ENCODE measurements at regions not wholly inside any gene's neighbourhood (a gene's known extent, or its start where the extent isn't known, plus 50 kb on each side); places are given as distances from the start of the nearest gene placed in this dataset.
"Not testable (repeated sequence)": the region's sequence is repeated elsewhere in the genome, so short reads cannot be mapped to it uniquely, and the experiment has no call there.

DNA sequence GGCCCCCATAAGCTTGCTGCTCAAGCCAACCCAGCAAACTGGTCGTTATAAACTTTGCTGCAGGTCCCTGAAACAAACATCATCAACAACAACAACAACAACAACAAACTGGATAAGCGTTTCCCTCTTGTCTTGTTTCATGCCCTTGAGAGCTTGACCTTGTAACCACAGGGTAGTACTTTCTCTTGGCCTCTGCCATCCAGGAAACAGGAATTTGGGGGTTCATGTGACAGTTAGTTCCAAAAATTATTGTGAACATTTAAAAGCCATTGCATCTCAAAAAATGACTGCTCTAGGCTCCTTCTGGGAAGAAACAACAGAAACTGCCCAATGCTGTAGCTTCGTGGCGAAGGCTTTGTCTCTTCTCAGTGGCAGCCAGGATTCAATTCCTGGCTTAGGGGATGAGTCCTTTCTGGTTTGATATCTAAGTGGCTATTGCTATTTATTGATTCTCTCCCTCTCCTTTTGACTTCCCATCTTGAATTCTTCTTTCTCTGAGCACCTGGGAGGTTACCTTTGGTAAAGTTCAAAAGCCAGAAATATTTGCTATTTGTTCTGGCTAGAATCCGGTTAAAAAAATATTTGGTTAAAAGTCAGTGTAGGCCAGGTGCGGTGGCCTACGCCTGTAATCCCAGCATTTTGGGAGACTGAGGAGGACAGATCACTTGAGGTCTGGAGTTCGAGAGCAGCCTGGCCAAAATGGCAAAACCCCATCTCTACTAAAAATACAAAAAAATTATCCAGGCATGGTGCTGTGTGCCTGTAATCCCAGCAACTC, 52.0 kb upstream of the CPM start:
- H3K4me3 ChIP-seq (ENCODE audit: low read depth, low read length): no peak overlapping the region
- in situ Hi-C loops (cut with HindIII; ENCODE audit: low sequenced_read_pairs): no loop called here
- TF ChIP-seq, protein P1, sequence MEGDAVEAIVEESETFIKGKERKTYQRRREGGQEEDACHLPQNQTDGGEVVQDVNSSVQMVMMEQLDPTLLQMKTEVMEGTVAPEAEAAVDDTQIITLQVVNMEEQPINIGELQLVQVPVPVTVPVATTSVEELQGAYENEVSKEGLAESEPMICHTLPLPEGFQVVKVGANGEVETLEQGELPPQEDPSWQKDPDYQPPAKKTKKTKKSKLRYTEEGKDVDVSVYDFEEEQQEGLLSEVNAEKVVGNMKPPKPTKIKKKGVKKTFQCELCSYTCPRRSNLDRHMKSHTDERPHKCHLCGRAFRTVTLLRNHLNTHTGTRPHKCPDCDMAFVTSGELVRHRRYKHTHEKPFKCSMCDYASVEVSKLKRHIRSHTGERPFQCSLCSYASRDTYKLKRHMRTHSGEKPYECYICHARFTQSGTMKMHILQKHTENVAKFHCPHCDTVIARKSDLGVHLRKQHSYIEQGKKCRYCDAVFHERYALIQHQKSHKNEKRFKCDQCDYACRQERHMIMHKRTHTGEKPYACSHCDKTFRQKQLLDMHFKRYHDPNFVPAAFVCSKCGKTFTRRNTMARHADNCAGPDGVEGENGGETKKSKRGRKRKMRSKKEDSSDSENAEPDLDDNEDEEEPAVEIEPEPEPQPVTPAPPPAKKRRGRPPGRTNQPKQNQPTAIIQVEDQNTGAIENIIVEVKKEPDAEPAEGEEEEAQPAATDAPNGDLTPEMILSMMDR (IDR thresholded peaks at IDR 0.05; ENCODE audit: low read depth, low read length): no peak
- no peak for DNase-seq (ENCODE audit: low read depth, low spot score)

DNA sequence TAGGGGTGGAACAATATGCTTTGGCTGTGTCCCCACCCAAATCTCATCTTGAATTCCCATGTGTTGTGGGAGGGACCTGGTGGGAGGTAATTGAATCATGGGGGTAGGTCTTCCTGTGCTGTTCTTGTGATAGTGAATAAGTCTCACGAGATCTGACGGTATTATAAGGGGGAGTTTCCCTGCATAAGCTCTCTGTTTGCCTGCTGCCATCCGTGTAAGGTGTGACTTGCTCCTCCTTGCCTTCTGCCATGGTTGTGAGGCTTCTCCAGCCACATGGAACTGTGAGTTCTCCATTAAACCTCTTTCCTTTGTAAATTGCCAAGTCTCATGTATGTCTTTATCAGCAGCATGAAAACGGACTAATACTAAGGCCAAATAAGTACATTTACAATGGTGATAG, 64.6 kb upstream of the CPM start:
- H3K4me3 ChIP-seq (ENCODE audit: low read depth, low read length); DNase-seq (ENCODE audit: low read depth, low spot score); in situ Hi-C loops (cut with HindIII; ENCODE audit: low sequenced_read_pairs): not testable (repeated sequence)

DNA sequence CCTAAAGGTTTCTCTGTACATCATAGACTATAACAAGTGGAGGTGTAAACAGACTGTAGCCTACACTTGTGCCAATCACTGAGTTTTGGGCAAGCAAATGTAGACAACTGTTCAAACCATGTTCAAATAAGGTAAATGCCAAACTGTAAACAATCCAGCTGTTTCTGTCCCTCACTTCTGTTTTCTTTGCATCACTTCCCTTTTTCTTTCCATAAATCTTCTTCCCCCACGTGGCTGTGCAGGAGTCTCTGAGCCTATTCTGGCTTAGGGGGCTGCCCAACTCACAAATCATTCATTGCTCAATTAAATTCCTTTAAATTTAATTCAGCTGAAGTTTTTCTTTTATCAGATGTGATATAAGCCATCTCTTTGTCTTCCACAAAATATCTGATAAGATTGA, 65.1 kb upstream of the CPM start:
- TF ChIP-seq, protein P1 (IDR thresholded peaks at IDR 0.05; ENCODE audit: low read depth, low read length): no peak
- no peak overlapping the region for H3K4me3 ChIP-seq (ENCODE audit: low read depth, low read length)
- in situ Hi-C loops (cut with HindIII; ENCODE audit: low sequenced_read_pairs): no loop called here
- no peak for DNase-seq (ENCODE audit: low read depth, low spot score)

DNA sequence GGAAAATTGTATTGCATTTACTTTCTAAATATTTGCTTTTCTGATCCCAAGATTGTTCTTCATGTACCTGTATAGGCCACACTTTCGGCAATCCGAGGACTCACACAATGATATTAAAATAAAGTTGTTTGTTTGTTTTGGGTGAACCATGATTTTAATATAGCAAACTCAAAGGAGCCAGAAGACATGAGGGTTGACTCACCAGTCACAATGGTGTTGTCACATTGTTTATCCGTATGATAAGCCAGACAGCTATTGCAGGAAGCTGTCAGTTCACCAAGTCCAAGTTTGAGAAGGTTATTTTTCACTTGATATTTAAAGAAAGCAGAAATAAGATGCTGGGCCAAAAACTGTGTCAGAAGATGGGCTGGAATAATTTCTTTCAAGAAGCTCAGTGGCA, 67.1 kb upstream of the CPM start:
- TF ChIP-seq, protein P1 (IDR thresholded peaks at IDR 0.05; ENCODE audit: low read depth, low read length): no peak
- in situ Hi-C loops (cut with HindIII; ENCODE audit: low sequenced_read_pairs): no loop called here
- no peak for DNase-seq (ENCODE audit: low read depth, low spot score)
- no peak overlapping the region for H3K4me3 ChIP-seq (ENCODE audit: low read depth, low read length)

DNA sequence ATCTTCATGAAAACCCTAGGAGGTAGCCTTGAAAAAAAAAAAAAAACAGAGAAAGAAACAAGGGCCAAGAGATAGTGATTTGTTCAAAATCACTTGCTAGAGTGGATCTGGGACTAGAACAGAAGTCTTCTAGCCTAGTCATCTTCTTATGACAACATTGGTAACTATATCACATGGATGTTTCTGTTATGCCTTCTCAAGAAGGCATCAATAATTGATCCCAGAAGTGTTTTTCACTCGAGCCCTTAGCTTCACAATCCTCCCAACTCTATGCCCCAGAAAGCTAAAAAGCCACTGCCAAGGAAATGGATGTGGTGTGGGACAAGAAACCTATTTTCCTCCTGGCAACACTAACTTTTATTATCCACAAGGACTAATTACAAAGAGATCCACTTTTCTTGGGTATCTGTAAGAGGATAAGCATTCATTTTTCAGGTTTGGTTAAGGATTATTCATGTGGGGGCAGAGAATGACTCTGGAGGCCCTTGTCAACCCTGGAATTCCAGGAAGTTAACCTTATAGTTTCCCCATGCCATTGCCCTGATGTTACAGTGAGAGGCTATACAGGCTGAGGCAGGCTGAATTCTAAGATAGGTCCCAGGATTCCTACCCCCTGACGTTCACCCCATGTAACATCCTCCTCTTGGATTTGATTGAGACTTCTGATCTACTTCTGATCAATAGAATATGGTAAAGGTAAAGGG, 67.7 kb upstream of the CPM start:
- no peak overlapping the region for H3K4me3 ChIP-seq (ENCODE audit: low read depth, low read length)
- in situ Hi-C loops (cut with HindIII; ENCODE audit: low sequenced_read_pairs): no loop called here
- DNase-seq (ENCODE audit: low read depth, low spot score): no peak
- TF ChIP-seq, protein P1 (IDR thresholded peaks at IDR 0.05; ENCODE audit: low read depth, low read length): no peak

DNA sequence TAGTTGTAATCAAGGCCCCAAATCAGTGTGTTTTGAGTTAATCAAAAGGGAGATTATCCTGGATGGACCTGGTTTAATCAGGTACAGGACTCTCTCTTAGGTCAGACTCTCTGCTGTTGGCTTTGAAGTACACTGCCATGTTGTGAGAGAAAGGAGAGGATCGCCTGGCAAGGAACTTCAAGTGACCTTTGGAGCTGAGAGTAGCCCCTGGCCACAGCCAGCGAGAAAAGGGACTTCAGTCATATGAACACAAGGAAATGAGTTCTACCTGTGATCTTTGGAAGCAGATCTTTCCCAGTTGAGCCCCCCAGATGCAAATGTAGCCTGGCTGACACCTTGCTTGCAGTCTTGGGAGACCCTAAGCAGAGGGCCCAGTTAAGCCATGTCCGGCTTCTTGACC, 68.3 kb upstream of the CPM start:
- TF ChIP-seq, protein P1 (IDR thresholded peaks at IDR 0.05; ENCODE audit: low read depth, low read length): no peak
- DNase-seq (ENCODE audit: low read depth, low spot score): no peak
- H3K4me3 ChIP-seq (ENCODE audit: low read depth, low read length): no peak overlapping the region
- in situ Hi-C loops (cut with HindIII; ENCODE audit: low sequenced_read_pairs): no loop called here

DNA sequence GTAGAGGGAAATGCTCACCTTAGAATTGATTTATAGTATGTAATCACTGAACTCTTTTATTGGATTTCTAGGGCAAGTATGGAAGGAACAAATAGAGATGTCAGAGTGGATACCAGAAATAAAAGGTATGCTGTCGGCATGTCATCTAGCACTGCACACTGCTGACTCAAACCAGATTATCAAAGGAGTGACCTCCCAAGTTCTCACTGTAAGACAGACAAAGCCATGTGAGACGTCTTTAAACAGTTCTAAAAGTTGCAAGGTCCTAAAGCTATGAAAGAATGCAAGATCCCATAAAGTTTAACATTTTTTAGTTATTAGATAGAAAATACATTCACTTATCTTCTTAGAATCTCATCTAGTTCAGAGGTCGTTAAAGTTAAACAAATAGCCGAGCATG, 70.0 kb upstream of the CPM start:
- in situ Hi-C loops (cut with HindIII; ENCODE audit: low sequenced_read_pairs): no loop called here
- DNase-seq (ENCODE audit: low read depth, low spot score): no peak
- no peak overlapping the region for H3K4me3 ChIP-seq (ENCODE audit: low read depth, low read length)
- TF ChIP-seq, protein P1 (IDR thresholded peaks at IDR 0.05; ENCODE audit: low read depth, low read length): no peak

Measured in astrocyte of the spinal cord (primary cell).